ENCODE measurements at regions not wholly inside any gene's neighbourhood (a gene's known extent, or its start where the extent isn't known, plus 50 kb on each side); places are given as distances from the start of the nearest gene placed in this dataset.

- H3K27me3 ChIP-seq (ENCODE audit: insufficient read depth, low read length, poor library complexity) = no peaks in the 10 kb centered on the region
- H3K56ac ChIP-seq (ENCODE audit: low read length) = no peak overlapping the region
- H3K18ac ChIP-seq (ENCODE audit: low read length) = no peak overlapping the region
- H3K27ac ChIP-seq (ENCODE audit: low read depth, low read length) = no peak overlapping the region
- H2BK120ac ChIP-seq (ENCODE audit: low read depth, low read length) = no peak overlapping the region
- H4K8ac ChIP-seq (ENCODE audit: low read depth, low read length) = no peak overlapping the region
- no peak overlapping the region for H2BK5ac ChIP-seq (ENCODE audit: low read length)
- no peak overlapping the region for H2AK5ac ChIP-seq (ENCODE audit: low read length)
- H3K4me1 ChIP-seq (ENCODE audit: control insufficient read depth, low read depth, low read length) = no peaks in the 10 kb centered on the region
- WGBS (ENCODE audit: extremely low coverage, insufficient coverage, low lambda C conversion rate) = no CpG with 5 or more reads among the region's 11 CpGs
- H4K5ac ChIP-seq (ENCODE audit: low read length) = no peak overlapping the region
- no peak overlapping the region for H3K23ac ChIP-seq (ENCODE audit: low read length)
- DNase-seq = no peak
- no peak overlapping the region for H3K9ac ChIP-seq (ENCODE audit: low read length)
- H3K4ac ChIP-seq (ENCODE audit: low read depth, low read length) = no peak overlapping the region
- no peak overlapping the region for H3K4me3 ChIP-seq (ENCODE audit: low read length)
- H2BK15ac ChIP-seq (replicated peaks; ENCODE audit: low read depth) = no peak overlapping the region
- H3K79me2 ChIP-seq (ENCODE audit: control insufficient read depth, insufficient read depth, low read length) = no peaks in the 10 kb centered on the region
- H3K36me3 ChIP-seq (ENCODE audit: control insufficient read depth, insufficient read depth, low read length) = no peaks in the 10 kb centered on the region
- no peaks in the 10 kb centered on the region for H3K79me1 ChIP-seq (ENCODE audit: low read length)
- no peak overlapping the region for H3K4me2 ChIP-seq (ENCODE audit: low read length)
Measured at GRCh38 chr2:234218266-234219045, 168.0 kb downstream of the SPP2 start.

- Histone ChIP-seq H3K27ac (ENCODE audit: low read depth, low read length) (no peak overlapping the region), H2BK120ac (ENCODE audit: low read depth, low read length) (no peak overlapping the region), H4K8ac (ENCODE audit: low read depth, low read length) (no peak overlapping the region), H3K36me3 (ENCODE audit: control insufficient read depth, insufficient read depth, low read length) (no peaks in the 10 kb centered on the region), H2BK15ac (replicated peaks; ENCODE audit: low read depth) (no peak overlapping the region), H3K23ac (ENCODE audit: low read length) (no peak overlapping the region), H3K4me1 (ENCODE audit: control insufficient read depth, low read depth, low read length) (no peaks in the 10 kb centered on the region), H3K4ac (ENCODE audit: low read depth, low read length) (no peak overlapping the region), H3K79me1 (ENCODE audit: low read length) (no peaks in the 10 kb centered on the region), H2AK5ac (ENCODE audit: low read length) (no peak overlapping the region), H3K56ac (ENCODE audit: low read length) (no peak overlapping the region), H2BK5ac (ENCODE audit: low read length) (no peak overlapping the region), H4K5ac (ENCODE audit: low read length) (no peak overlapping the region), H3K18ac (ENCODE audit: low read length) (no peak overlapping the region), H3K79me2 (ENCODE audit: control insufficient read depth, insufficient read depth, low read length) (no peaks in the 10 kb centered on the region), H3K4me3 (ENCODE audit: low read length) (no peak overlapping the region), H3K9ac (ENCODE audit: low read length) (no peak overlapping the region), H3K4me2 (ENCODE audit: low read length) (no peak overlapping the region), H3K27me3 (ENCODE audit: insufficient read depth, low read length, poor library complexity) (no peaks in the 10 kb centered on the region)
- DNase-seq = no peak
- whole genome bisulfite sequencing (ENCODE audit: extremely low coverage, insufficient coverage, low lambda C conversion rate) = no CpG with 5 or more reads among the region's 8 CpGs
Measured at GRCh38 chr2:234212534-234212933, 162.0 kb downstream of the SPP2 start.

GRCh38 chr2:234211797-234212196, 161.3 kb downstream of the SPP2 start:
- Histone ChIP-seq H3K23ac (ENCODE audit: low read length) (no peak overlapping the region), H2AK5ac (ENCODE audit: low read length) (no peak overlapping the region), H3K79me2 (ENCODE audit: control insufficient read depth, insufficient read depth, low read length) (no peaks in the 10 kb centered on the region), H3K27ac (ENCODE audit: low read depth, low read length) (no peak overlapping the region), H3K27me3 (ENCODE audit: insufficient read depth, low read length, poor library complexity) (no peaks in the 10 kb centered on the region), H3K4me1 (ENCODE audit: control insufficient read depth, low read depth, low read length) (no peaks in the 10 kb centered on the region), H3K9ac (ENCODE audit: low read length) (no peak overlapping the region), H4K5ac (ENCODE audit: low read length) (no peak overlapping the region), H3K79me1 (ENCODE audit: low read length) (no peaks in the 10 kb centered on the region), H4K8ac (ENCODE audit: low read depth, low read length) (no peak overlapping the region), H3K4me3 (ENCODE audit: low read length) (no peak overlapping the region), H2BK120ac (ENCODE audit: low read depth, low read length) (no peak overlapping the region), H3K36me3 (ENCODE audit: control insufficient read depth, insufficient read depth, low read length) (no peaks in the 10 kb centered on the region), H3K18ac (ENCODE audit: low read length) (no peak overlapping the region), H3K4me2 (ENCODE audit: low read length) (no peak overlapping the region), H2BK5ac (ENCODE audit: low read length) (no peak overlapping the region), H3K56ac (ENCODE audit: low read length) (no peak overlapping the region), H3K4ac (ENCODE audit: low read depth, low read length) (no peak overlapping the region), H2BK15ac (replicated peaks; ENCODE audit: low read depth) (no peak overlapping the region)
- WGBS (ENCODE audit: extremely low coverage, insufficient coverage, low lambda C conversion rate) = no CpG with 5 or more reads among the region's 4 CpGs
- DNase-seq = no peak

GRCh38 chr2:234206738-234207137, 156.2 kb downstream of the SPP2 start:
- WGBS (ENCODE audit: extremely low coverage, insufficient coverage, low lambda C conversion rate) = no CpG with 5 or more reads among the region's 2 CpGs

GRCh38 chr2:234204480-234204879, 154.0 kb downstream of the SPP2 start:
- no peaks in the 10 kb centered on the region for H3K36me3 ChIP-seq (ENCODE audit: control insufficient read depth, insufficient read depth, low read length)
- H3K79me2 ChIP-seq (ENCODE audit: control insufficient read depth, insufficient read depth, low read length) = no peaks in the 10 kb centered on the region

More at GRCh38 chr2:234206738-234207137, 156.2 kb downstream of the SPP2 start:
- no peak overlapping the region for H2BK5ac ChIP-seq (ENCODE audit: low read length)
- no peak overlapping the region for H3K18ac ChIP-seq (ENCODE audit: low read length)
- no peak overlapping the region for H2AK5ac ChIP-seq (ENCODE audit: low read length)
- H3K4me2 ChIP-seq (ENCODE audit: low read length) = no peak overlapping the region
- no peak overlapping the region for H4K8ac ChIP-seq (ENCODE audit: low read depth, low read length)
- no peak overlapping the region for H3K4me3 ChIP-seq (ENCODE audit: low read length)
- no peak overlapping the region for H3K27ac ChIP-seq (ENCODE audit: low read depth, low read length)
- no peaks in the 10 kb centered on the region for H3K4me1 ChIP-seq (ENCODE audit: control insufficient read depth, low read depth, low read length)
- no peak overlapping the region for H3K4ac ChIP-seq (ENCODE audit: low read depth, low read length)
- no peak overlapping the region for H3K23ac ChIP-seq (ENCODE audit: low read length)
- no peak overlapping the region for H4K5ac ChIP-seq (ENCODE audit: low read length)
- no peak overlapping the region for H3K9ac ChIP-seq (ENCODE audit: low read length)
- no peaks in the 10 kb centered on the region for H3K79me1 ChIP-seq (ENCODE audit: low read length)
- no peak overlapping the region for H3K56ac ChIP-seq (ENCODE audit: low read length)
- no peaks in the 10 kb centered on the region for H3K27me3 ChIP-seq (ENCODE audit: insufficient read depth, low read length, poor library complexity)
- no peak overlapping the region for H2BK120ac ChIP-seq (ENCODE audit: low read depth, low read length)
- no peaks in the 10 kb centered on the region for H3K79me2 ChIP-seq (ENCODE audit: control insufficient read depth, insufficient read depth, low read length)
- DNase-seq = no peak
- no peaks in the 10 kb centered on the region for H3K36me3 ChIP-seq (ENCODE audit: control insufficient read depth, insufficient read depth, low read length)
- no peak overlapping the region for H2BK15ac ChIP-seq (replicated peaks; ENCODE audit: low read depth)

More at GRCh38 chr2:234204480-234204879, 154.0 kb downstream of the SPP2 start:
- Histone ChIP-seq H3K79me1 (ENCODE audit: low read length) (no peaks in the 10 kb centered on the region), H3K23ac (ENCODE audit: low read length) (no peak overlapping the region), H3K18ac (ENCODE audit: low read length) (no peak overlapping the region), H3K27me3 (ENCODE audit: insufficient read depth, low read length, poor library complexity) (no peaks in the 10 kb centered on the region), H2BK5ac (ENCODE audit: low read length) (no peak overlapping the region), H3K4me1 (ENCODE audit: control insufficient read depth, low read depth, low read length) (no peaks in the 10 kb centered on the region), H3K9ac (ENCODE audit: low read length) (no peak overlapping the region), H4K5ac (ENCODE audit: low read length) (no peak overlapping the region), H3K4me2 (ENCODE audit: low read length) (no peak overlapping the region), H3K56ac (ENCODE audit: low read length) (no peak overlapping the region), H4K8ac (ENCODE audit: low read depth, low read length) (no peak overlapping the region), H3K4ac (ENCODE audit: low read depth, low read length) (no peak overlapping the region), H2BK15ac (replicated peaks; ENCODE audit: low read depth) (no peak overlapping the region), H3K27ac (ENCODE audit: low read depth, low read length) (no peak overlapping the region), H2AK5ac (ENCODE audit: low read length) (no peak overlapping the region), H3K4me3 (ENCODE audit: low read length) (no peak overlapping the region), H2BK120ac (ENCODE audit: low read depth, low read length) (no peak overlapping the region)
- no CpG with 5 or more reads among the region's 1 CpG for WGBS (ENCODE audit: extremely low coverage, insufficient coverage, low lambda C conversion rate)
- no peak for DNase-seq

All from mesendoderm (in vitro differentiated cells).